CD4-positive, alpha-beta memory T cell (primary cell): ENCODE measurements at regions not wholly inside any gene's neighbourhood (a gene's known extent, or its start where the extent isn't known, plus 50 kb on each side); places are given as distances from the start of the nearest gene placed in this dataset.

Experiments used
- CTCF ChIA-PET: fragments of 350-600 bp; sonication (Branson Sonifier 250); formaldehyde crosslinking; loops from one replicate; lab custom pipeline; 2021; ENCODE audit warnings: inconsistent platforms; ENCODE audit not compliant: partially characterized antibody; lab: Charles Lee
- POLR2A ChIA-PET: fragments of 350-600 bp; sonication (Branson Sonifier 250); formaldehyde crosslinking; loops from one replicate; lab custom pipeline; 2021; ENCODE audit not compliant: partially characterized antibody; lab: Charles Lee
- DNase-seq, 5 donors: peaks; one replicate each; pipeline versions ENCODE4 v3.0.0 to v3.0.0-alpha.2; 2020 to 2022; ENCODE audit warnings: mixed read lengths in 1 of 5
- H3K27ac ChIP-seq: one replicate; pipeline ENCODE4 v1.7.0; 2013; ENCODE audit warnings: low read depth, low read length
- H3K27me3 ChIP-seq: 2 replicates; pipeline ENCODE4 v1.7.0; 2013; ENCODE audit warnings: mild to moderate bottlenecking, low read length, moderate library complexity; ENCODE audit not compliant: insufficient read depth
- H3K36me3 ChIP-seq: 2 replicates; pipeline ENCODE4 v1.7.0; 2013; ENCODE audit warnings: mild to moderate bottlenecking, low read length, moderate library complexity; ENCODE audit not compliant: insufficient read depth
- H3K4me1 ChIP-seq: 2 replicates; pipeline ENCODE4 v1.7.0; 2013; ENCODE audit warnings: mild to moderate bottlenecking, low read length, moderate library complexity; ENCODE audit not compliant: insufficient read depth
- H3K4me3 ChIP-seq, 2 donors: one replicate each; pipeline ENCODE4 v1.7.0; 2013; ENCODE audit warnings: low read length in 2 of 2, mild to moderate bottlenecking in 1 of 2
- H3K9me3 ChIP-seq, 2 donors: one replicate each; pipeline ENCODE4 v1.7.0; 2013; ENCODE audit warnings: low read length in 2 of 2, control low read depth in 1 of 2; ENCODE audit not compliant: control insufficient read depth in 1 of 2
- H3K27ac Mint-ChIP-seq, 7 donors: one replicate each; pipeline ENCODE4 v1.8.0; 2020 to 2021; ENCODE audit warnings: mixed read lengths in 7 of 7, mild to moderate bottlenecking in 6 of 7, inconsistent platforms in 3 of 7, moderate library complexity in 3 of 7
- H3K27me3 Mint-ChIP-seq, 2 donors: one replicate each; pipeline ENCODE4 v1.8.0; 2020 to 2021; ENCODE audit warnings: mixed read lengths in 2 of 2
- H3K36me3 Mint-ChIP-seq, 2 donors: one replicate each; pipeline ENCODE4 v1.8.0; 2020 to 2021; ENCODE audit warnings: mixed read lengths in 2 of 2, inconsistent platforms in 1 of 2, mild to moderate bottlenecking in 1 of 2
- H3K4me1 Mint-ChIP-seq, 4 donors: one replicate each; pipeline ENCODE4 v1.8.0; 2020 to 2021; ENCODE audit warnings: mixed read lengths in 4 of 4, mild to moderate bottlenecking in 1 of 4
- H3K4me3 Mint-ChIP-seq, 8 donors: one replicate each; pipeline ENCODE4 v1.8.0; 2020 to 2021; ENCODE audit warnings: mixed read lengths in 8 of 8, mild to moderate bottlenecking in 7 of 8, moderate library complexity in 6 of 8, inconsistent platforms in 3 of 8
- H3K9me3 Mint-ChIP-seq, 8 donors: one replicate each; pipeline ENCODE4 v1.8.0; 2020 to 2021; ENCODE audit warnings: mixed read lengths in 8 of 8, mild to moderate bottlenecking in 5 of 8, inconsistent platforms in 3 of 8, moderate library complexity in 1 of 8
- intact Hi-C: fragments of 100-400 bp; cut with micrococcal nuclease; formaldehyde crosslinking; loops from one replicate; pipeline ENCODE4 v1.15.1; 2023

GRCh38 chr13:77415253-77416071 is 88.6 kb upstream of the MYCBP2 start:
- intact Hi-C loops, result no loop called here
- ChIA-PET POLR2A (no interaction called here), CTCF (interaction anchor here (1.0 kb wide), 1 partner anchor 63 kb away, joined by 4 read pairs; no protein-coding TSS in a partner anchor)
- Mint-ChIP-seq H3K27ac (peak overlapping the region in 1 of 7 donors; percentile 24), H3K4me3 (peak overlapping the region in 1 of 8 donors; percentile 13), H3K4me1 (peaks cover 0 to 4% (median 0%) of the 10 kb centered on the region in 4 donors), H3K36me3 (no peaks in the 10 kb centered on the region), H3K9me3 (no peaks in the 10 kb centered on the region), H3K27me3 (no peaks in the 10 kb centered on the region)
- H3K9me3 ChIP-seq, result no peaks in the 10 kb centered on the region
- no peak for DNase-seq
- H3K4me1 ChIP-seq, result no peaks in the 10 kb centered on the region
- H3K4me3 ChIP-seq, result no peak overlapping the region
- H3K27me3 ChIP-seq, result no peaks in the 10 kb centered on the region
- H3K36me3 ChIP-seq, result no peaks in the 10 kb centered on the region
- H3K27ac ChIP-seq, result no peak overlapping the region

- CTCF ChIA-PET, result no interaction called here
Observed at GRCh38 chr13:77412860-77413259, 86.0 kb upstream of the MYCBP2 start.

GRCh38 chr13:77412116-77412635 is 85.3 kb upstream of the MYCBP2 start:
- CTCF ChIA-PET, result no interaction called here
- Mint-ChIP-seq H3K9me3 (peaks cover 0 to 3% (median 0%) of the 10 kb centered on the region in 8 donors), H3K27me3 (no peaks in the 10 kb centered on the region), H3K4me1 (peaks cover 0 to 4% (median 0%) of the 10 kb centered on the region in 4 donors), H3K4me3 (no peak overlapping the region), H3K27ac (no peak overlapping the region), H3K36me3 (no peaks in the 10 kb centered on the region)
- Histone ChIP-seq H3K27me3 (no peaks in the 10 kb centered on the region), H3K36me3 (no peaks in the 10 kb centered on the region), H3K9me3 (no peaks in the 10 kb centered on the region), H3K4me3 (no peak overlapping the region), H3K4me1 (no peaks in the 10 kb centered on the region), H3K27ac (no peak overlapping the region)
- intact Hi-C loops, result no loop called here
- DNase-seq, result no peak
- POLR2A ChIA-PET, result no interaction called here

More at GRCh38 chr13:77412860-77413259, 86.0 kb upstream of the MYCBP2 start:
- H3K36me3 Mint-ChIP-seq, result no peaks in the 10 kb centered on the region
- H3K36me3 ChIP-seq, result no peaks in the 10 kb centered on the region
- H3K9me3 ChIP-seq, result no peaks in the 10 kb centered on the region
- H3K4me1 Mint-ChIP-seq, result peaks cover 0 to 4% (median 0%) of the 10 kb centered on the region in 4 donors
- H3K4me3 Mint-ChIP-seq, result no peak overlapping the region
- no peaks in the 10 kb centered on the region for H3K27me3 ChIP-seq
- DNase-seq, result no peak
- H3K27me3 Mint-ChIP-seq, result no peaks in the 10 kb centered on the region
- H3K9me3 Mint-ChIP-seq, result peaks cover 0 to 3% (median 0%) of the 10 kb centered on the region in 8 donors
- no peak overlapping the region for H3K4me3 ChIP-seq
- POLR2A ChIA-PET, result no interaction called here
- no peak overlapping the region for H3K27ac Mint-ChIP-seq
- intact Hi-C loops, result no loop called here
- H3K4me1 ChIP-seq, result no peaks in the 10 kb centered on the region
- H3K27ac ChIP-seq, result no peak overlapping the region

- no peaks in the 10 kb centered on the region for H3K27me3 ChIP-seq
- intact Hi-C loops, result no loop called here
- H3K9me3 ChIP-seq, result no peaks in the 10 kb centered on the region
- H3K27ac Mint-ChIP-seq, result no peak overlapping the region
- H3K4me3 Mint-ChIP-seq, result no peak overlapping the region
- no peaks in the 10 kb centered on the region for H3K36me3 ChIP-seq
- no peaks in the 10 kb centered on the region for H3K27me3 Mint-ChIP-seq
- no peak overlapping the region for H3K27ac ChIP-seq
- DNase-seq, result no peak
- POLR2A ChIA-PET, result no interaction called here
- no peaks in the 10 kb centered on the region for H3K4me1 ChIP-seq
- no peaks in the 10 kb centered on the region for H3K4me1 Mint-ChIP-seq
- no peak overlapping the region for H3K4me3 ChIP-seq
- no peaks in the 10 kb centered on the region for H3K36me3 Mint-ChIP-seq
- peaks cover 0 to 3% (median 0%) of the 10 kb centered on the region in 8 donors for H3K9me3 Mint-ChIP-seq
- CTCF ChIA-PET, result interaction anchor here (1.0 kb wide), 1 partner anchor 9 kb away, joined by 3 read pairs; no protein-coding TSS in a partner anchor
Observed at GRCh38 chr13:77409412-77409811, 82.5 kb upstream of the MYCBP2 start.

- H3K27ac Mint-ChIP-seq, result no peak overlapping the region
Observed at GRCh38 chr13:77406644-77407440, 79.9 kb upstream of the MYCBP2 start.

GRCh38 chr13:77398825-77399620 is 72.1 kb upstream of the MYCBP2 start:
- Histone ChIP-seq H3K4me1 (no peaks in the 10 kb centered on the region), H3K27me3 (no peaks in the 10 kb centered on the region), H3K36me3 (no peaks in the 10 kb centered on the region), H3K4me3 (no peak overlapping the region), H3K9me3 (no peaks in the 10 kb centered on the region), H3K27ac (no peak overlapping the region)
- peaks cover 3% of the 10 kb centered on the region in 2 donors for H3K27me3 Mint-ChIP-seq
- peaks cover 0 to 3% (median 0%) of the 10 kb centered on the region in 8 donors for H3K9me3 Mint-ChIP-seq
- no peak overlapping the region for H3K27ac Mint-ChIP-seq
- no peak for DNase-seq
- peaks cover 0 to 2% (median under 1%) of the 10 kb centered on the region in 4 donors for H3K4me1 Mint-ChIP-seq
- CTCF ChIA-PET, result interaction anchor here (1.1 kb wide), 1 partner anchor 79 kb away, joined by 4 read pairs; no protein-coding TSS in a partner anchor
- intact Hi-C loops, result no loop called here
- POLR2A ChIA-PET, result no interaction called here
- H3K36me3 Mint-ChIP-seq, result no peaks in the 10 kb centered on the region
- no peak overlapping the region for H3K4me3 Mint-ChIP-seq

More at GRCh38 chr13:77406644-77407440, 79.9 kb upstream of the MYCBP2 start:
- Histone ChIP-seq H3K4me3 (no peak overlapping the region), H3K4me1 (no peaks in the 10 kb centered on the region), H3K27me3 (no peaks in the 10 kb centered on the region), H3K36me3 (no peaks in the 10 kb centered on the region), H3K27ac (no peak overlapping the region), H3K9me3 (no peaks in the 10 kb centered on the region)
- ChIA-PET CTCF (no interaction called here), POLR2A (interaction anchor here (0.8 kb wide), 1 partner anchor 77 kb away, joined by 3 read pairs; no protein-coding TSS in a partner anchor)
- no peaks in the 10 kb centered on the region for H3K4me1 Mint-ChIP-seq
- H3K27me3 Mint-ChIP-seq, result no peaks in the 10 kb centered on the region
- H3K9me3 Mint-ChIP-seq, result peaks cover 0 to 3% (median 0%) of the 10 kb centered on the region in 8 donors
- DNase-seq, result no peak
- intact Hi-C loops, result no loop called here
- no peak overlapping the region for H3K4me3 Mint-ChIP-seq
- H3K36me3 Mint-ChIP-seq, result no peaks in the 10 kb centered on the region
